Esophagus muscularis mucosa (tissue), 4 donors: ENCODE measurements at regions not wholly inside any gene's neighbourhood (a gene's known extent, or its start where the extent isn't known, plus 50 kb on each side); places are given as distances from the start of the nearest gene placed in this dataset.

Source experiments
- EP300 ChIP-seq: sonication (generic); formaldehyde crosslinking; IDR thresholded peaks from one replicate; pipeline ENCODE4 v1.6.1; 2017; ENCODE audit warnings: antibody characterized with exemption
- POLR2A ChIP-seq: fragments of 450-650 bp; IDR thresholded peaks from one replicate; pipeline ENCODE4 v1.6.1; 2017; ENCODE audit warnings: antibody characterized with exemption, moderate library complexity, mild to moderate bottlenecking, low read depth
- POLR2AphosphoS5 ChIP-seq, 2 donors: sonication (generic); formaldehyde crosslinking; IDR thresholded peaks; one replicate each; pipeline ENCODE4 v1.6.1; 2017; ENCODE audit warnings: antibody characterized with exemption in 2 of 2
- TF ChIP-seq, protein P1 (sequence below), 3 experiments: fragments of 200-600 bp in 2 of 3; fragments of 450-650 bp in 1 of 3; sonication (generic) in 2 of 3; IDR thresholded peaks; one replicate each; pipeline ENCODE4 v1.5.1; 2017 to 2019; ENCODE audit warnings: antibody characterized with exemption in 3 of 3, mild to moderate bottlenecking in 2 of 3, moderate library complexity in 1 of 3

GRCh38 chr10:130438861-130439260 is 302.7 kb downstream of the GLRX3 start:
- TF ChIP-seq, protein P1, sequence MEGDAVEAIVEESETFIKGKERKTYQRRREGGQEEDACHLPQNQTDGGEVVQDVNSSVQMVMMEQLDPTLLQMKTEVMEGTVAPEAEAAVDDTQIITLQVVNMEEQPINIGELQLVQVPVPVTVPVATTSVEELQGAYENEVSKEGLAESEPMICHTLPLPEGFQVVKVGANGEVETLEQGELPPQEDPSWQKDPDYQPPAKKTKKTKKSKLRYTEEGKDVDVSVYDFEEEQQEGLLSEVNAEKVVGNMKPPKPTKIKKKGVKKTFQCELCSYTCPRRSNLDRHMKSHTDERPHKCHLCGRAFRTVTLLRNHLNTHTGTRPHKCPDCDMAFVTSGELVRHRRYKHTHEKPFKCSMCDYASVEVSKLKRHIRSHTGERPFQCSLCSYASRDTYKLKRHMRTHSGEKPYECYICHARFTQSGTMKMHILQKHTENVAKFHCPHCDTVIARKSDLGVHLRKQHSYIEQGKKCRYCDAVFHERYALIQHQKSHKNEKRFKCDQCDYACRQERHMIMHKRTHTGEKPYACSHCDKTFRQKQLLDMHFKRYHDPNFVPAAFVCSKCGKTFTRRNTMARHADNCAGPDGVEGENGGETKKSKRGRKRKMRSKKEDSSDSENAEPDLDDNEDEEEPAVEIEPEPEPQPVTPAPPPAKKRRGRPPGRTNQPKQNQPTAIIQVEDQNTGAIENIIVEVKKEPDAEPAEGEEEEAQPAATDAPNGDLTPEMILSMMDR (IDR thresholded peaks at IDR 0.05) = no peak
- TF ChIP-seq POLR2AphosphoS5 (IDR thresholded peaks at IDR 0.05) (no peak), EP300 (no peak), POLR2A (no peak)
